HEK293 (cell line): ENCODE measurements at regions not wholly inside any gene's neighbourhood (a gene's known extent, or its start where the extent isn't known, plus 50 kb on each side); places are given as distances from the start of the nearest gene placed in this dataset.

ENCODE experiments used
- CTCF ChIP-seq: fragments of 450-650 bp; formaldehyde crosslinking; IDR thresholded peaks from 2 replicates; pipeline ENCODE4 v1.5.1; 2016; ENCODE audit warnings: missing biosample characterization, missing genetic modification characterization
- MYNN ChIP-seq: fragments of 450-650 bp; formaldehyde crosslinking; IDR thresholded peaks from 2 replicates; pipeline ENCODE4 v1.5.1; 2016; ENCODE audit warnings: missing biosample characterization, missing genetic modification characterization, borderline replicate concordance
- PATZ1 ChIP-seq: fragments of 450-650 bp; formaldehyde crosslinking; IDR thresholded peaks from 2 replicates; pipeline ENCODE4 v1.5.1; 2016; ENCODE audit warnings: missing biosample characterization, missing genetic modification characterization
- PRDM4 ChIP-seq: fragments of 450-650 bp; formaldehyde crosslinking; IDR thresholded peaks from 2 replicates; pipeline ENCODE4 v1.5.1; 2017; ENCODE audit warnings: missing biosample characterization, missing genetic modification characterization
- SP2 ChIP-seq: fragments of 450-650 bp; formaldehyde crosslinking; IDR thresholded peaks from 2 replicates; pipeline ENCODE4 v1.5.1; 2016; ENCODE audit warnings: missing biosample characterization, missing genetic modification characterization
- TCF7L2 ChIP-seq: IDR thresholded peaks from 2 replicates; pipeline ENCODE4 v1.6.1; 2011; ENCODE audit warnings: low read depth, mild to moderate bottlenecking, inconsistent platforms, low read length, moderate library complexity, borderline replicate concordance
- ZBTB7A ChIP-seq: fragments of 450-650 bp; formaldehyde crosslinking; IDR thresholded peaks from 2 replicates; pipeline ENCODE4 v1.5.1; 2016; ENCODE audit warnings: low read depth, missing biosample characterization, missing genetic modification characterization
- ZNF2 ChIP-seq: fragments of 450-650 bp; formaldehyde crosslinking; IDR thresholded peaks from 2 replicates; pipeline ENCODE4 v1.5.1; 2016; ENCODE audit warnings: missing biosample characterization, missing genetic modification characterization
- ZNF324 ChIP-seq: fragments of 450-650 bp; formaldehyde crosslinking; IDR thresholded peaks from 2 replicates; pipeline ENCODE4 v1.5.1; 2016; ENCODE audit warnings: missing biosample characterization, missing genetic modification characterization
- ZNF335 ChIP-seq: fragments of 450-650 bp; formaldehyde crosslinking; conservative IDR thresholded peaks from 2 replicates; pipeline ENCODE4 v1.5.1; 2016; ENCODE audit warnings: missing biosample characterization, missing genetic modification characterization
- ZNF561 ChIP-seq: fragments of 450-650 bp; IDR thresholded peaks from 2 replicates; pipeline ENCODE4 v1.5.1; 2018; ENCODE audit warnings: missing biosample characterization, missing genetic modification characterization, borderline replicate concordance
- ZNF747 ChIP-seq: fragments of 450-650 bp; formaldehyde crosslinking; IDR thresholded peaks from 2 replicates; pipeline ENCODE4 v1.5.1; 2016; ENCODE audit warnings: missing biosample characterization, missing genetic modification characterization

- TF ChIP-seq ZBTB7A (tag by site-specific recombination): no peak
- TF ChIP-seq ZNF747 (tag by site-specific recombination): no peak
- no peak for TF ChIP-seq CTCF (tag by site-specific recombination)
- TF ChIP-seq TCF7L2: no peak
- no peak for TF ChIP-seq MYNN
- no peak for TF ChIP-seq ZNF2 (tag by site-specific recombination)
- no peak for TF ChIP-seq ZNF561 (tag by site-specific recombination)
- no peak for TF ChIP-seq ZNF335 (tag by site-specific recombination)
- no peak for TF ChIP-seq SP2 (tag by site-specific recombination)
- no peak for TF ChIP-seq PATZ1 (tag by site-specific recombination)
- TF ChIP-seq PRDM4 (tag by site-specific recombination): no peak
- TF ChIP-seq ZNF324 (tag by site-specific recombination): no peak
These were observed 103.9 kb upstream of the DIO3 start for GRCh38 chr14:101457301-101457935.
